SU-DHL-6 (cell line): ENCODE measurements at regions not wholly inside any gene's neighbourhood (a gene's known extent, or its start where the extent isn't known, plus 50 kb on each side); places are given as distances from the start of the nearest gene placed in this dataset.

Source experiments
- H2AFZ ChIP-seq: fragments of 200-600 bp; sonication (generic); 2 replicates; pipeline ENCODE4 v1.6.1; 2014; ENCODE audit warnings: low read depth, mild to moderate bottlenecking, moderate library complexity, mixed read lengths, antibody characterized with exemption, low read length; ENCODE audit not compliant: severe bottlenecking
- H3F3A ChIP-seq: fragments of 200-600 bp; shearing (Covaris generic); 2 replicates; pipeline ENCODE4 v1.6.0; 2016; ENCODE audit warnings: antibody characterized with exemption, mild to moderate bottlenecking; ENCODE audit not compliant: insufficient read depth
- H3K27ac ChIP-seq: fragments of 200-600 bp; sonication (generic); 2 replicates; pipeline ENCODE4 v1.5.1; 2016; ENCODE audit warnings: low read depth, mild to moderate bottlenecking, low read length, moderate library complexity, mixed read lengths
- H3K27me3 ChIP-seq: fragments of 200-600 bp; sonication (generic), shearing (Covaris generic); 2 replicates; pipeline ENCODE4 v1.6.0; 2014; ENCODE audit warnings: mild to moderate bottlenecking, low read length
- H3K36me3 ChIP-seq: fragments of 200-600 bp; sonication (generic); 2 replicates; pipeline ENCODE4 v1.6.1; 2014; ENCODE audit warnings: mild to moderate bottlenecking, low read length, mixed read lengths
- H3K4me2 ChIP-seq: fragments of 300-600, 200-600 bp; shearing (Covaris generic), sonication (generic); 2 replicates; pipeline ENCODE4 v1.6.0; 2014; ENCODE audit warnings: low read length, low read depth, mild to moderate bottlenecking; ENCODE audit not compliant: poor library complexity, severe bottlenecking
- H3K4me3 ChIP-seq: fragments of 200-600 bp; sonication (generic); 2 replicates; pipeline ENCODE4 v1.5.1; 2014; ENCODE audit warnings: antibody characterized with exemption, low read length, mild to moderate bottlenecking, mixed read lengths; ENCODE audit not compliant: insufficient read depth, poor library complexity, severe bottlenecking
- H3K79me2 ChIP-seq: fragments of 200-600 bp; sonication (generic); 2 replicates; pipeline ENCODE4 v1.6.1; 2014; ENCODE audit warnings: mild to moderate bottlenecking, low read length, moderate library complexity; ENCODE audit not compliant: insufficient read depth
- H3K9ac ChIP-seq: fragments of 200-600 bp; sonication (generic); 2 replicates; pipeline ENCODE4 v1.7.0; 2014; ENCODE audit warnings: mild to moderate bottlenecking, low read length
- H3K9me2 ChIP-seq: fragments of 200-600 bp; sonication (generic); replicated peaks from 2 replicates; pipeline ENCODE4 v1.6.1; 2014; ENCODE audit warnings: low read length; ENCODE audit not compliant: insufficient read depth
- H3K9me3 ChIP-seq: fragments of 200-600 bp; sonication (generic); 2 replicates; pipeline ENCODE4 v1.6.1; 2014; ENCODE audit warnings: low read length, mixed read lengths; ENCODE audit not compliant: insufficient read depth
- H4K20me1 ChIP-seq: fragments of 200-600 bp; sonication (generic); 2 replicates; pipeline ENCODE4 v1.6.1; 2014; ENCODE audit warnings: low read depth, mild to moderate bottlenecking, antibody characterized with exemption, low read length, moderate library complexity, mixed read lengths
- CTCF ChIP-seq: fragments of 200-600 bp; sonication (generic); IDR thresholded peaks from one replicate; pipeline ENCODE4 v1.5.1; 2017; ENCODE audit warnings: antibody characterized with exemption, mild to moderate bottlenecking, low read length, moderate library complexity; ENCODE audit not compliant: insufficient read depth, poor library complexity, severe bottlenecking
- EZH2phosphoT487 ChIP-seq: fragments of 200-600 bp; sonication (generic), shearing (Covaris generic); conservative IDR thresholded peaks from 2 replicates; pipeline ENCODE4 v1.6.1; 2018; ENCODE audit warnings: mild to moderate bottlenecking, antibody characterized with exemption, low read length, moderate library complexity, mixed read lengths

GRCh38 chr4:4771160-4771559 is 88.3 kb upstream of the MSX1 start:
- TF ChIP-seq EZH2phosphoT487 (no peak), CTCF (no peak)
- H3K9me3 ChIP-seq: no peaks in the 10 kb centered on the region

GRCh38 chr4:4770610-4771009 is 88.9 kb upstream of the MSX1 start:
- H4K20me1 ChIP-seq: no peaks in the 10 kb centered on the region
- H3K9ac ChIP-seq: no peak overlapping the region
- H3K9me2 ChIP-seq: no peaks in the 10 kb centered on the region
- no peak overlapping the region for H2AFZ ChIP-seq
- TF ChIP-seq CTCF: no peak
- TF ChIP-seq EZH2phosphoT487: no peak
- no peak overlapping the region for H3K4me2 ChIP-seq
- no peaks in the 10 kb centered on the region for H3K79me2 ChIP-seq
- H3K27ac ChIP-seq: no peak overlapping the region
- no peaks in the 10 kb centered on the region for H3K9me3 ChIP-seq
- H3K4me3 ChIP-seq: no peak overlapping the region
- H3F3A ChIP-seq: no peaks in the 10 kb centered on the region
- no peaks in the 10 kb centered on the region for H3K36me3 ChIP-seq
- no peaks in the 10 kb centered on the region for H3K27me3 ChIP-seq

More at GRCh38 chr4:4771160-4771559, 88.3 kb upstream of the MSX1 start:
- Histone ChIP-seq H3K4me3 (no peak overlapping the region), H3K27me3 (no peaks in the 10 kb centered on the region), H2AFZ (no peak overlapping the region), H4K20me1 (no peaks in the 10 kb centered on the region), H3K36me3 (no peaks in the 10 kb centered on the region), H3K4me2 (no peak overlapping the region), H3K79me2 (no peaks in the 10 kb centered on the region), H3K9me2 (no peaks in the 10 kb centered on the region), H3K27ac (no peak overlapping the region), H3F3A (no peaks in the 10 kb centered on the region), H3K9ac (no peak overlapping the region)

- H4K20me1 ChIP-seq: no peaks in the 10 kb centered on the region
- no peaks in the 10 kb centered on the region for H3F3A ChIP-seq
- H3K9ac ChIP-seq: no peak overlapping the region
- no peaks in the 10 kb centered on the region for H3K9me2 ChIP-seq
- H3K4me2 ChIP-seq: no peak overlapping the region
- no peak overlapping the region for H2AFZ ChIP-seq
- no peak for TF ChIP-seq EZH2phosphoT487
- TF ChIP-seq CTCF: no peak
- H3K4me3 ChIP-seq: no peak overlapping the region
- no peaks in the 10 kb centered on the region for H3K79me2 ChIP-seq
- no peaks in the 10 kb centered on the region for H3K9me3 ChIP-seq
- no peak overlapping the region for H3K27ac ChIP-seq
- no peaks in the 10 kb centered on the region for H3K36me3 ChIP-seq
- no peaks in the 10 kb centered on the region for H3K27me3 ChIP-seq
Measured at GRCh38 chr4:4766564-4766963, 92.9 kb upstream of the MSX1 start.

- Histone ChIP-seq H2AFZ (no peak overlapping the region), H3K9ac (no peak overlapping the region), H3K79me2 (no peaks in the 10 kb centered on the region), H3F3A (no peaks in the 10 kb centered on the region), H3K27ac (no peak overlapping the region), H3K4me3 (no peak overlapping the region), H3K9me2 (no peaks in the 10 kb centered on the region), H3K9me3 (no peaks in the 10 kb centered on the region), H4K20me1 (no peaks in the 10 kb centered on the region), H3K27me3 (no peaks in the 10 kb centered on the region), H3K4me2 (no peak overlapping the region), H3K36me3 (no peaks in the 10 kb centered on the region)
- no peak for TF ChIP-seq CTCF
- TF ChIP-seq EZH2phosphoT487: no peak
Measured at GRCh38 chr4:4765811-4766210, 93.7 kb upstream of the MSX1 start.
